Tibial artery (tissue), 4 donors: ENCODE measurements at regions not wholly inside any gene's neighbourhood (a gene's known extent, or its start where the extent isn't known, plus 50 kb on each side); places are given as distances from the start of the nearest gene placed in this dataset.
"Not testable (repeated sequence)": the region's sequence is repeated elsewhere in the genome, so short reads cannot be mapped to it uniquely, and the experiment has no call there.

Source experiments
- DNase-seq, 2 donors: peaks; one replicate each; pipeline ENCODE4 v3.0.0-alpha.2; 2019
- H3K27ac ChIP-seq, 2 donors: fragments of 200-600 bp; sonication (generic) in 1 of 2; 1 replicate in 1 of 2; 2 replicates in 1 of 2; pipeline ENCODE4 v1.5.1; 2018 to 2019; ENCODE audit warnings: mild to moderate bottlenecking in 1 of 2
- H3K27me3 ChIP-seq, 2 donors: fragments of 200-600 bp; sonication (generic) in 1 of 2; one replicate each; pipeline versions ENCODE4 v1.5.1 to v1.6.0; 2016 to 2019
- H3K36me3 ChIP-seq, 3 donors: fragments of 200-600 bp; sonication (generic) in 2 of 3; one replicate each; pipeline ENCODE4 v1.5.1; 2016 to 2019; ENCODE audit warnings: mild to moderate bottlenecking in 2 of 3
- H3K4me1 ChIP-seq, 4 donors: fragments of 200-600 bp; sonication (generic) in 2 of 4; 1 replicate in 3 of 4; 2 replicates in 1 of 4; pipeline ENCODE4 v1.5.1; 2016 to 2019
- H3K4me3 ChIP-seq, 2 donors: fragments of 200-600 bp; sonication (generic) in 1 of 2; 1 replicate in 1 of 2; 2 replicates in 1 of 2; pipeline ENCODE4 v1.5.1; 2018 to 2019; ENCODE audit warnings: mild to moderate bottlenecking in 2 of 2
- H3K9me3 ChIP-seq, 3 donors: fragments of 200-600 bp; sonication (generic) in 1 of 3; one replicate each; pipeline ENCODE4 v1.5.1; 2016 to 2019
- intact Hi-C: fragments of 100-400 bp; cut with DNase I; formaldehyde crosslinking; loops from one replicate; pipeline ENCODE4 v1.15.0; 2023; ENCODE audit warnings: low total_unique reads
- TF ChIP-seq, protein P1 (sequence below), 2 experiments: fragments of 200-600 bp in 1 of 2; fragments of 450-650 bp in 1 of 2; IDR thresholded peaks; one replicate each; pipeline ENCODE4 v1.5.1; 2017 to 2019; ENCODE audit warnings: antibody characterized with exemption in 2 of 2, mild to moderate bottlenecking in 1 of 2, moderate library complexity in 1 of 2

DNA sequence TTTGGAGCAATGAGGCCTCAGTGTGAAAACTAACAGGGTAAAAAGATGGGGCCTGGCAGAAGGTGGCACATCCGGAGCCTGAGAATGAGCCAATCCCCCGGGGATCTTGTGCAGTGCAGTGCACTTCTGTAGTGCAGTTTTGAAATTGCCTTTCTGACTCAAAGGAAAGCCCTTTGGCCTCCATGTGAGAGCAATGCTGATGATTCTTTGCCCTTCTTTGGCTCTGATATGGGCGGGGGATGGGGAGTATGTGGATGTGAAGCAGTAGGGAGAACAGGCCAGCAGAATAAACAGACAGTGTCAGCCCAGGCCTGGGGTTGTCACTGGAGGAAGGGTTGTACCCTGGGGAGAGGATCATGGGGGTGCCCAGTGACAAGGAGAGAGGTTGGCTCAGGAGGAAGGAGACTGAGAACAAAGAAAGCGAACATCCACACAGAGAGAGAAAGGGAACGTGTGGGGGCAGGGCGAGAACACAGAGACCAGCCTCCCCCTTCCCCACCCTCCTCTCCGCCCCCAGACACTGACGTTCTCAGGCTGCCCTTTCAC lies 351.2 kb downstream of the CDC5L start:
- H3K4me3 ChIP-seq, result no peak overlapping the region
- TF ChIP-seq, protein P1, sequence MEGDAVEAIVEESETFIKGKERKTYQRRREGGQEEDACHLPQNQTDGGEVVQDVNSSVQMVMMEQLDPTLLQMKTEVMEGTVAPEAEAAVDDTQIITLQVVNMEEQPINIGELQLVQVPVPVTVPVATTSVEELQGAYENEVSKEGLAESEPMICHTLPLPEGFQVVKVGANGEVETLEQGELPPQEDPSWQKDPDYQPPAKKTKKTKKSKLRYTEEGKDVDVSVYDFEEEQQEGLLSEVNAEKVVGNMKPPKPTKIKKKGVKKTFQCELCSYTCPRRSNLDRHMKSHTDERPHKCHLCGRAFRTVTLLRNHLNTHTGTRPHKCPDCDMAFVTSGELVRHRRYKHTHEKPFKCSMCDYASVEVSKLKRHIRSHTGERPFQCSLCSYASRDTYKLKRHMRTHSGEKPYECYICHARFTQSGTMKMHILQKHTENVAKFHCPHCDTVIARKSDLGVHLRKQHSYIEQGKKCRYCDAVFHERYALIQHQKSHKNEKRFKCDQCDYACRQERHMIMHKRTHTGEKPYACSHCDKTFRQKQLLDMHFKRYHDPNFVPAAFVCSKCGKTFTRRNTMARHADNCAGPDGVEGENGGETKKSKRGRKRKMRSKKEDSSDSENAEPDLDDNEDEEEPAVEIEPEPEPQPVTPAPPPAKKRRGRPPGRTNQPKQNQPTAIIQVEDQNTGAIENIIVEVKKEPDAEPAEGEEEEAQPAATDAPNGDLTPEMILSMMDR (IDR thresholded peaks at IDR 0.05), result no peak
- no peaks in the 10 kb centered on the region for H3K4me1 ChIP-seq
- no peaks in the 10 kb centered on the region for H3K9me3 ChIP-seq
- H3K36me3 ChIP-seq, result no peaks in the 10 kb centered on the region
- no peaks in the 10 kb centered on the region for H3K27me3 ChIP-seq
- no peak for DNase-seq
- H3K27ac ChIP-seq, result no peak overlapping the region
- intact Hi-C loops, result no loop called here

DNA sequence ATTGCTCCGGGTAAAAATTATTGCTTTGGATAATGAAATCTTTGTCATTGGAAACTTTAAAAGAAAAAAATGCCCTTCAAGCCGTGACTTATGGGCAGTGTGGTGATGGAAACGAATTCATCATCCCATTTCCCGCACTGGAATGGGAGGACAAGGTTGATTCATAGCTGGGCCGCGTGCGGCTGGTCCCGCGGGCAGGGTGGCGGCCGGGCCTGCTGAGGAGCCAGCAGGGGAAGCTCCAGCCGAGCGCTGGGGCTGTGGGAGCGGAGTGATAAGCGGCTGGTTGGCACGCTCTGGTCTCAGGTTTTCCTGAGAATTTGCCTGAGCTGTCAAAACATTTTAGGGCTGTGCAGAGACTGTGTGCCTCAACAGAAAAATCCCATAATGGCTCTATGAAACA lies 351.7 kb downstream of the CDC5L start:
- Histone ChIP-seq H3K4me3 (no peak overlapping the region), H3K27me3 (no peaks in the 10 kb centered on the region), H3K4me1 (no peaks in the 10 kb centered on the region), H3K9me3 (no peaks in the 10 kb centered on the region), H3K36me3 (no peaks in the 10 kb centered on the region), H3K27ac (no peak overlapping the region)
- TF ChIP-seq, protein P1 (IDR thresholded peaks at IDR 0.05), result no peak
- intact Hi-C loops, result no loop called here
- no peak for DNase-seq

- intact Hi-C loops, result no loop called here
- peaks cover 0 to 2% (median 0%) of the 10 kb centered on the region in 3 donors for H3K9me3 ChIP-seq
These were observed 353.1 kb downstream of the CDC5L start for GRCh38 chr6:44740566-44741120.

DNA sequence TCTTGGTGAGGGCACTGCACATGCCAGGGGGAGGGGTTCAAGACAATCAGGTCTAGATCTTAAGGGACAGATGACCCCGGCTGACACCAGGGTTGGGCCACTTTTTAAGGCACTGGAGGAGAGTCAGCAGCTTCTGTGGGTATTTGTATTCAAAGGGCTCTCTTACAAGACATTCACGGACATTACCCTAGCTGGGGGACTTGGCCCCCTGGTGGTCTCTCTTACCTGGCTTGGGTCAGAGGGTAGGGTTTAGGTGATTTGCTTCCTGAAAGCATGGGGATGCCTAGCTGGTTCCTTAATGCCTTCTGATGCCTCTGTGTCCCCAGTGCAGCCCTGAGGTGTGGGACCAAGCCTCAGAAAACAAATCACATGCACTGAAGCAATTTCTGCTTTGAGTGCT lies 354.7 kb downstream of the CDC5L start:
- no peak overlapping the region for H3K4me3 ChIP-seq
- no peaks in the 10 kb centered on the region for H3K4me1 ChIP-seq
- H3K9me3 ChIP-seq, result peaks cover 0 to 3% (median 0%) of the 10 kb centered on the region in 3 donors
- TF ChIP-seq, protein P1 (IDR thresholded peaks at IDR 0.05), result no peak
- no peaks in the 10 kb centered on the region for H3K36me3 ChIP-seq
- no peak overlapping the region for H3K27ac ChIP-seq
- intact Hi-C loops, result no loop called here
- no peak for DNase-seq
- H3K27me3 ChIP-seq, result no peaks in the 10 kb centered on the region

More at GRCh38 chr6:44740566-44741120, 353.1 kb downstream of the CDC5L start:
- H3K27ac ChIP-seq, result no peak overlapping the region
- no peak for DNase-seq
- no peak overlapping the region for H3K4me3 ChIP-seq
- TF ChIP-seq, protein P1 (IDR thresholded peaks at IDR 0.05), result no peak
- H3K4me1 ChIP-seq, result no peaks in the 10 kb centered on the region
- no peaks in the 10 kb centered on the region for H3K36me3 ChIP-seq
- H3K27me3 ChIP-seq, result no peaks in the 10 kb centered on the region

DNA sequence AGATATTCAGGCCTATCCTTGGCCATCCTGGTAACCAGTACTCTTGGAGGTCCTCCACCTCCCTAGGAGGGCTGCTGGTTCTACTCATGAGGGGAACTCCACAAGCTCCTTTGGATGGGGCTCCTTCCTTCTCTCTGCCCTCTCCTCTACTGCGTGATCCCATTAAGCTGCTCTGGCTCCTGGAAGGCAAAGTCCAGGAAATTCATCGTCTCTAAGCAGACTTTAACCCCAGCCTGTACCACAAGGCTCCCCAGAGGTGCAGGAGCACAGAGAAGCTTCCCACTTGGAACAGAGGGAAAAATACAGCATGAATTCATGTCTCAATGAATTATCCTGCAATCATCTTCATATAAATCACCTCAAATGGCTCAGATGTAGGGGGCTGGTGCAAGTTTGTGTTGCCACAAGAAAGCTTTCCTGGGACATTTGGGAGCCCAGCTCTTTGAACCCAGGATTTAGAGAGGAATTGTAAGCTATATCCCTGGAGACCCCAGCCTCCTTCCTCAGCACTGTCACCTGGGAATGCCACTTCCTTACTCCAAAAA lies 355.4 kb downstream of the CDC5L start:
- Histone ChIP-seq H3K4me3 (no peak overlapping the region), H3K36me3 (no peaks in the 10 kb centered on the region), H3K4me1 (no peaks in the 10 kb centered on the region), H3K27ac (no peak overlapping the region), H3K9me3 (peaks cover 0 to 3% (median 0%) of the 10 kb centered on the region in 3 donors), H3K27me3 (no peaks in the 10 kb centered on the region)
- TF ChIP-seq, protein P1 (IDR thresholded peaks at IDR 0.05), result no peak
- intact Hi-C loops, result no loop called here
- no peak for DNase-seq

DNA sequence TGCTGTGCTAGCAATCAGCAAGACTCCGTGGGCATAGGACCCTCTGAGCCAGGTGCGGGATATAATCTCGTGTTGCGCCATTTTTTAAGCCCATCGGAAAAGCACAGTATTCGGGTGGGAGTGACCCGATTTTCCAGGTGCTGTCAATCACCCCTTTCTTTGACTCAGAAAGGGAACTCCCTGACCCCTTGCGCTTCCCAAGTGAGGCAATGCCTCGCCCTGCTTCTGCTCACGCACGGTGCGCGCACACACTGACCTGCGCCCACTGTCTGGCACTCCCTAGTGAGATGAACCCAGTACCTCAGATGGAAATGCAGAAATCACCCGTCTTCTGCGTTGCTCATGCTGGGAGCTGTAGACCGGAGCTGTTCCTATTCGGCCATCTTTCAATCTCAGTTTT lies 372.6 kb downstream of the CDC5L start:
- H3K4me1 ChIP-seq, H3K27ac ChIP-seq, H3K36me3 ChIP-seq, H3K4me3 ChIP-seq, DNase-seq, intact Hi-C loops, H3K27me3 ChIP-seq: not testable (repeated sequence)
- H3K9me3 ChIP-seq, result peaks cover 0 to 25% (median 17%) of the 10 kb centered on the region in 3 donors
